GM18517 (cell line): ENCODE measurements at regions not wholly inside any gene's neighbourhood (a gene's known extent, or its start where the extent isn't known, plus 50 kb on each side); places are given as distances from the start of the nearest gene placed in this dataset.
"Not testable (repeated sequence)": the region's sequence is repeated elsewhere in the genome, so short reads cannot be mapped to it uniquely, and the experiment has no call there.

Experiments
- ATAC-seq: cut with Tn5 transposase; IDR thresholded peaks from one replicate; pipeline ENCODE4 v1.9.1; 2021; ENCODE audit warnings: mild to moderate bottlenecking, moderate library complexity; ENCODE audit not compliant: unreplicated experiment

DNA sequence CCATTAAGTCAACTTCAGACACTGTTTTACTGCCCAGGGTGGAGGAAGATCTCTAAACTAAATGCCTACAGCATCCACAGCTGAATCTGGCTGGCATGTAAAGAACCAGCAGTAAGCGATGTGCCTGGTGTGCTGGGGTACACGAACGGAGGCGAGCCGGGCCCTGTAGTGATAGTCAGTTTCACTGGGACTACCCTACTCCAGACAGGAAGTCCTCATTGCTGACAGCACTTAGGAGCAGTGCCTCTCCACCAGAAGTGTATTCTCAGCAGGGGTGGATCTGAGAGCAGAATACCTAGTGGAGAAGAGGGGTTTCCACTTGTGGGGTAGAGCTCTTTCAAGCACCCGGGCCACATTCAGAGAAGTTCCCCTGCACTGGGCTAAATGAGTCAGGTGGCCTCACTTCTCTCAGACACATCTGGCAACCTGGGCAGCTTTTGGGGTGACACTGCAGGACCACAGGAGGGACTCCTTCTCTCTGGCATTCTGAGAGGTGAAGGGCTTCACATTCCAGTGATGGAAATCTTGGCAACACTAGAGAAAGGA, 290.3 kb upstream of the PLGLB1 start:
- not testable (repeated sequence) for ATAC-seq

DNA sequence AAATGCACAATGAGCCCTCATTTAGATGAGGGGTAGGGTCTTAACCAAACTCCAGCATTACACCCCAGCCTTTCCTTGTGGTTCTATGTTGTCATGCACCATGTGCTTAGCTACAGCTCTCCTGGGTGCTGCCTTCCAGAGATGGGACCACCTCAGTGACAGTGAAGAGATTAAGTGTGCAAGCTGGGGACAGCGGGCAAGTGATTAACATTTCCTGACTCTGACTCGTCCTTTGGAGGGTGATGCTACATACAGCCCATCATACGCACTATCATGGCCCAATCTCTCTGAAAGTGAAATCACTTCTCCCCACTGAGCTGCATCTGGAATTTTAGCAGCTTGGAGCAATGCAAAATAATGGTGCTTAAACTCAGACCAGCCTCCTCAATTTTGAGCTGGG, 293.0 kb upstream of the PLGLB1 start:
- ATAC-seq, result not testable (repeated sequence)

- not testable (repeated sequence) for ATAC-seq
Measured at GRCh38 chr2:87315183-87315902, 293.7 kb upstream of the PLGLB1 start.

GRCh38 chr2:87317193-87317592, 295.5 kb upstream of the PLGLB1 start:
- not testable (repeated sequence) for ATAC-seq

DNA sequence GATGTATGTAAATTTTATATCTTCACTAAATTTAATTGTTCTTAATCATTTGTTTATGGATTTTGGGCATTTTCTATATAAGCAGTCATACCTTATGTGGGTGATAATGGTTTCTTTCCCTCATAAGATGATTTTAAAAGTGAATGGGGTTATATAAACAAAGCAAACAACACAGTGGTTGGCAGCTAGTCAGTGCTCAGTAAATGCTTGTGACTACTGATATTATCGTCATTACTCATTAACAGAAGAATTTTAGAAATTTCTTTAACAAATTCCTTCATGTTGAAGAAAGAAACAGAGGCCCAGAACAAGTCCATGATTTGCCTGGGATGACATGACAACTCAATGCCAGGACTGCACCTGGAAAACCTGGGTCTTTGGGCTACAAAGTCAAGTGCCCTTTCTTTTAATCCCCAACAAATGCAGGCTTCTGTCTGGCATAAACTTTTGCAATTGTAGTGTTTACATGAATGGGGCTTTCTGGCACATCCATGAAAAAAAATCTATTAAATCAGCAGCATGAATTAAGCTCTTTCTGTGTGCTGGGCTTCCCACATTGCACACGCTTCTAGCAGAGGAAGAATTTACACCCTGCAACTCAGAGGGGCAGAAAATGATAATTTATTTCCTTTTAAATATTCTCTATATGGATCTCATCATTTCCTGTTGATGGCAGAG, 297.3 kb upstream of the PLGLB1 start:
- ATAC-seq, result not testable (repeated sequence)

- ATAC-seq, result not testable (repeated sequence)
Measured at GRCh38 chr2:87319705-87320104, 298.1 kb upstream of the PLGLB1 start.

DNA sequence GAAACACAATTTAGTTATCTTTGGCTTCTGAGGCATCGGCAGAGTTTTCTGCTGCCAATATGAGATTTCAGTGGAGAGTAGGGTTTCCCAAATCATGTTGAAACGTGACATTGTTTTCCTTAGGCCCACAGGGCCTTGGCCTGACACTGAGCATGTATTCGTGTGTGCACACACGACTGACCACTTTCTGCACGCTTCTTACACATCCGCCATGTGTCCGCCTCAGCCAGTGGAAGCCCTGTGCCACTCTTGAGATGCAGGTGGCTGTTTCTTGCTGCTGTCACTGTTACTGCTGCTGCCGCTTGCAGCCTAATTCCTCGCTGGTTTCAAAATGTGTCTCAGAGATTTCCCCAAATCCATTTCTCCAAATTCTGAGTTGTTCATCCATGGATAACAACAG, 299.6 kb upstream of the PLGLB1 start:
- ATAC-seq, result not testable (repeated sequence)

DNA sequence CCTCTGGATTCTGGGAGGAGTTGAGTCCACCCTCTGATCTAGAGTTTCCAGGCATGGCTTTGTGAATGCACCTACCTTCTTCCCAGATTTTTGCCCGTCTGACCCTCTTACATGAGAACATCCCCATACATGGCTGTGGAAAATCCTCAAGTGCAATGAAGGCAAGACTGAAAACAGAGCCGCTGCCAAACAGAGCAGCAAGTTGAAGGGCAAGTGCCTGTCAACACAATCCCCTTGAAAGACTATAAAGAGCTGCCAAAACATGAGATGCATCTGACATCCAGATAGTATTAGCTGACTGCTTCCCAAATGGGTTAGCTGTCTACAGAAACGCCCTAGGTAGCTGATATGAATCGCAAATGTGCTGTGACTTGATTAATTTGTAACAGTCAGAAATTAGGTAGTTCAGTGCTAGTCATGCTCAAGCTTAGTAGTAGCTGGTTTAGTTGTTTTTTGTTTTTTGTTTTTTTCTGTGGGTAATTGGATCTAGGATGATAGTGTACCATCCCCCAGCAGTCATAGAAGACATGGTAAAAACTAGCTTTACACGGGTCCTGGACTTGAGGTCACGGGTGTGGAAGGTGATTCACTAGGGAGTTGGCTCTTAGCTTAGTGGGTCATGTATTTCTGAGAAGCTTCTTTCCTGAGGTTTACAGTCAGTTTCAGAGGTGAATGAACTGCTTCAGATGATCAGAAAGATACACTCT, 302.8 kb upstream of the PLGLB1 start:
- ATAC-seq, result not testable (repeated sequence)

GRCh38 chr2:87325042-87325910, 303.6 kb upstream of the PLGLB1 start:
- ATAC-seq, result not testable (repeated sequence)

- not testable (repeated sequence) for ATAC-seq
Measured at GRCh38 chr2:87325911-87326294, 304.3 kb upstream of the PLGLB1 start.

GRCh38 chr2:87326754-87327153, 305.1 kb upstream of the PLGLB1 start:
- ATAC-seq, result not testable (repeated sequence)

- ATAC-seq, result not testable (repeated sequence)
Measured at GRCh38 chr2:87327648-87328371, 306.2 kb upstream of the PLGLB1 start.

GRCh38 chr2:87329529-87329928, 307.9 kb upstream of the PLGLB1 start:
- ATAC-seq, result not testable (repeated sequence)

- not testable (repeated sequence) for ATAC-seq
Measured at GRCh38 chr2:87330486-87330885, 308.8 kb upstream of the PLGLB1 start.

DNA sequence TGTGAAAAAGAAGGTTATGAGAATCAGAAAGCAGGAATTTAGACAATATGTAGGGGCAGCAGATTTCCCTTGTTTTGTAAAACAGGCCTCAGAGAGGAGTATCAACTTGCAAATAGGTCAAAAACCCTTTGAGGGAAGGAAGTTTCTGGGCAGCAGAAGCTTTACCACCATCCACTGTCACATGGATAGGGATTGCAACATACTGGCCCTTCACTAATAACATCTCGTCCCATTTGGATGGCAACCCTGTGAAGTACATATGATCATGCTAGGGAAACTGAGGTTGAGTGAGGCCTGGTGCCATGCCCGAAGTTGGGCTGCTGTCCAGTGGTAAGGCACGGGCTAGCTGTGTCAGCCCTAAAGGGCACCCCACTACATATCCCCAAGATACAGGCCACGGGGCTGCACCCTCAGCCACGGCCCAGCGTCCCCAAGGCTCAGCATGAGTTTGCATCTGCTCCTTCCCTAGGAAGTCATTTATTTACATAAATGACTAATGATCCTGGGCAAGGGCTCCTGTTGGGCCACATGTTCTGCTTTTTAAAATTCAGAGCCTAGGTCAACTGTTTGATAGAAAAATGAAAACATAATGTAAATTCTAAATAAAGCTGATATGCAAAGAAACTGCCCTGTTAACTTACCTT, 310.4 kb upstream of the PLGLB1 start:
- ATAC-seq, result not testable (repeated sequence)

DNA sequence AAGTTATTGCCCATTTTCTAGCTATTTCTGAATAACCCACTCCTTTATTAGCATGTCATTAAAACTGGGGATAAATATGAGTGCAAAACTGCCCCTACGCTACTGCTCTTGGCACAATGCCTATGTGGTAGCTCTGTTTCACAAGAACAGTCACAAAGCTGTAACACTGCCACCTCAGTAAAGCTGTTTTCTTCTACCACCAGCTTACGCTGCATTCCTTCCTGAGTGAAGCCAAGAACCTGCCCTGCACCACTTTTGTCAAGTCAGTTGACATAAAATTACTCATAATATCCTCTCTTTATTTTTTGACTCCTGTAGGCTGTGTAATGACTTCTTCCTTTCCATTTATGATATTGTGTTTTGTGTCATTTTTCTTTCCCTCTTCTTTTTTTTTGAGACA, 313.2 kb upstream of the PLGLB1 start:
- not testable (repeated sequence) for ATAC-seq

GRCh38 chr2:87338998-87339397, 317.4 kb upstream of the PLGLB1 start:
- ATAC-seq, result not testable (repeated sequence)

- ATAC-seq, result not testable (repeated sequence)
Measured at GRCh38 chr2:87341601-87342014, 320.0 kb upstream of the PLGLB1 start.

GRCh38 chr2:87342175-87342574, 320.5 kb upstream of the PLGLB1 start:
- ATAC-seq, result not testable (repeated sequence)
